ENCODE measurements at regions not wholly inside any gene's neighbourhood (a gene's known extent, or its start where the extent isn't known, plus 50 kb on each side); places are given as distances from the start of the nearest gene placed in this dataset.

GRCh38 chr12:124456652-124457152 is 110.7 kb downstream of the NCOR2 start:
- TF ChIP-seq CTCF (IDR thresholded peaks at IDR 0.05) = no peak
- TF ChIP-seq POLR2A (IDR thresholded peaks at IDR 0.05) = no peak
